Thyroid gland (tissue), 4 donors: ENCODE measurements at regions not wholly inside any gene's neighbourhood (a gene's known extent, or its start where the extent isn't known, plus 50 kb on each side); places are given as distances from the start of the nearest gene placed in this dataset.

Experiments used
- DNase-seq, 2 donors: peaks; one replicate each; pipeline ENCODE4 v3.0.0-alpha.2; 2019
- H3K27ac ChIP-seq, 3 donors: fragments of 200-600 bp; sonication (generic); 1 replicate in 2 of 3; 2 replicates in 1 of 3; pipeline ENCODE4 v1.5.1; 2016 to 2019; ENCODE audit warnings: mild to moderate bottlenecking in 1 of 3, moderate library complexity in 1 of 3
- H3K27me3 ChIP-seq: fragments of 200-600 bp; sonication (generic); one replicate; pipeline ENCODE4 v1.5.1; 2019
- H3K36me3 ChIP-seq, 2 donors: fragments of 200-600 bp; sonication (generic); one replicate each; pipeline ENCODE4 v1.5.1; 2016 to 2019
- H3K4me1 ChIP-seq, 2 donors: fragments of 200-600 bp; sonication (generic); one replicate each; pipeline ENCODE4 v1.5.1; 2017 to 2019
- H3K4me3 ChIP-seq, 3 donors: fragments of 200-600 bp; sonication (generic); replicated peaks in 1 of 3; 1 replicate in 2 of 3; 2 replicates in 1 of 3; pipeline ENCODE4 v1.5.1; 2016; ENCODE audit warnings: mild to moderate bottlenecking in 1 of 3
- H3K9me3 ChIP-seq: fragments of 200-600 bp; sonication (generic); one replicate; pipeline ENCODE4 v1.5.1; 2017
- POLR2A ChIP-seq, 2 donors: fragments of 450-650 bp; IDR thresholded peaks; one replicate each; pipeline ENCODE4 v1.6.1; 2017; ENCODE audit warnings: antibody characterized with exemption in 2 of 2, mild to moderate bottlenecking in 2 of 2, moderate library complexity in 1 of 2
- WGBS, 2 donors: methylation state at CpG; one replicate each; pipeline ENCODE4 v1.1.5; 2017; 5-methylcytosine and 5-hydroxymethylcytosine counted together
- intact Hi-C: fragments of 100-400 bp; cut with DNase I; formaldehyde crosslinking; loops from one replicate; pipeline ENCODE4 v1.15.1; 2023
- TF ChIP-seq, protein P1 (sequence below), 6 experiments: fragments of 200-600 bp in 3 of 6; fragments of 450-650 bp in 3 of 6; sonication (generic) in 3 of 6; IDR thresholded peaks; one replicate each; pipeline ENCODE4 v1.5.1; 2016 to 2019; ENCODE audit warnings: antibody characterized with exemption in 6 of 6, mild to moderate bottlenecking in 2 of 6, inconsistent platforms in 1 of 6, moderate library complexity in 1 of 6

GRCh38 chr4:66204534-66205247, 534.4 kb upstream of the EPHA5 start:
- H3K4me1 ChIP-seq, result no peaks in the 10 kb centered on the region
- H3K27ac ChIP-seq, result no peak overlapping the region
- H3K9me3 ChIP-seq, result no peaks in the 10 kb centered on the region
- WGBS, 2 donors, result 39 to 52% methylated on average over 3 of the region's 3 CpGs
- no peak for DNase-seq
- no peak for TF ChIP-seq POLR2A (IDR thresholded peaks at IDR 0.05)
- TF ChIP-seq, protein P1, sequence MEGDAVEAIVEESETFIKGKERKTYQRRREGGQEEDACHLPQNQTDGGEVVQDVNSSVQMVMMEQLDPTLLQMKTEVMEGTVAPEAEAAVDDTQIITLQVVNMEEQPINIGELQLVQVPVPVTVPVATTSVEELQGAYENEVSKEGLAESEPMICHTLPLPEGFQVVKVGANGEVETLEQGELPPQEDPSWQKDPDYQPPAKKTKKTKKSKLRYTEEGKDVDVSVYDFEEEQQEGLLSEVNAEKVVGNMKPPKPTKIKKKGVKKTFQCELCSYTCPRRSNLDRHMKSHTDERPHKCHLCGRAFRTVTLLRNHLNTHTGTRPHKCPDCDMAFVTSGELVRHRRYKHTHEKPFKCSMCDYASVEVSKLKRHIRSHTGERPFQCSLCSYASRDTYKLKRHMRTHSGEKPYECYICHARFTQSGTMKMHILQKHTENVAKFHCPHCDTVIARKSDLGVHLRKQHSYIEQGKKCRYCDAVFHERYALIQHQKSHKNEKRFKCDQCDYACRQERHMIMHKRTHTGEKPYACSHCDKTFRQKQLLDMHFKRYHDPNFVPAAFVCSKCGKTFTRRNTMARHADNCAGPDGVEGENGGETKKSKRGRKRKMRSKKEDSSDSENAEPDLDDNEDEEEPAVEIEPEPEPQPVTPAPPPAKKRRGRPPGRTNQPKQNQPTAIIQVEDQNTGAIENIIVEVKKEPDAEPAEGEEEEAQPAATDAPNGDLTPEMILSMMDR (IDR thresholded peaks at IDR 0.05), result no peak
- intact Hi-C loops, result no loop called here
- H3K27me3 ChIP-seq, result no peaks in the 10 kb centered on the region
- no peaks in the 10 kb centered on the region for H3K36me3 ChIP-seq
- no peak overlapping the region for H3K4me3 ChIP-seq

DNA sequence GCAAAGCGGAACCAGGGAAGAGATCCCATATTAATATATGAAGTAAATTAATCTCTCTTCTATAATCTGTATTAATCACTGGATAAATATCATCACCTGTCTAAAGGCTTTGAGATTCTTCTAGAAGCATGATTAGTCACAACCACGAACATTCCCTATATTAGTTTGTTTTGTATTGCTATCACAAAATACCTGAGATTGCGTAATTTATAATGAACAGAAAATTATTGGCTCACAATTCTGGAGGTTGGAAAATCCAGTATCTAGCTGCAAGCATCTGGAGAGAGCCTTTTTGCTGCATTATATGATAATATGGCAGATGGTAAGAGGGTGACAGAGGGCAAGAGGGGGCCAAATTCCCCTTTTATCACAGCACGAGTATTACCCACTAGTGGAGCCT, 532.6 kb upstream of the EPHA5 start:
- 83 to 89% methylated on average over 4 of the region's 4 CpGs for WGBS, 2 donors
- intact Hi-C loops, result no loop called here

GRCh38 chr4:66197451-66197850, 527.2 kb upstream of the EPHA5 start:
- no peaks in the 10 kb centered on the region for H3K36me3 ChIP-seq
- intact Hi-C loops, result no loop called here
- H3K4me3 ChIP-seq, result no peak overlapping the region
- no peak overlapping the region for H3K27ac ChIP-seq
- H3K27me3 ChIP-seq, result no peaks in the 10 kb centered on the region
- TF ChIP-seq, protein P1 (IDR thresholded peaks at IDR 0.05), result no peak
- TF ChIP-seq POLR2A (IDR thresholded peaks at IDR 0.05), result no peak
- H3K4me1 ChIP-seq, result no peaks in the 10 kb centered on the region
- no peak for DNase-seq
- WGBS, 2 donors, result 26 to 42% methylated on average over 1 of the region's 1 CpG
- no peaks in the 10 kb centered on the region for H3K9me3 ChIP-seq

More for the DNA sequence above, 532.6 kb upstream of the EPHA5 start:
- no peaks in the 10 kb centered on the region for H3K36me3 ChIP-seq
- H3K27ac ChIP-seq, result no peak overlapping the region
- H3K9me3 ChIP-seq, result no peaks in the 10 kb centered on the region
- H3K4me1 ChIP-seq, result no peaks in the 10 kb centered on the region
- TF ChIP-seq, protein P1 (IDR thresholded peaks at IDR 0.05), result no peak
- no peak for TF ChIP-seq POLR2A (IDR thresholded peaks at IDR 0.05)
- no peak overlapping the region for H3K4me3 ChIP-seq
- H3K27me3 ChIP-seq, result no peaks in the 10 kb centered on the region
- DNase-seq, result no peak

DNA sequence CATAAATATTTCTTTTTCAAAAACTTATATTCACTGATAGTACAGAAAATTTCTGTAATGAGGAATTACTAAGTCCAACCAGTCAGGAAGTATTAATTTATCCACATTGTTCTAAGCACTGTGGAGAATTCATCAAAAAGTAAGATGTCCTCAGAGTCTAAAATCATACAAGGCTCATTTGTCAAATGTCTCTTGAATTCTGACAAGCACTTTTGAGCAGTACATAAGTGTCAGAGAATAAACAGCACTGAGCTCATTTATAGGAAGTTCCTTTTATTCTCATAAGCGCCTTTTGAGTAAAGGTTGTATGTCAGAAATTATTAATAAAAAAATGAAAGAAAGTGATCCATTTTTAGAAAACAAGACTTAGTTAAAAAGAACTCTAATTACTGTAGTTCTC, 523.2 kb upstream of the EPHA5 start:
- no peaks in the 10 kb centered on the region for H3K9me3 ChIP-seq
- H3K4me3 ChIP-seq, result no peak overlapping the region
- intact Hi-C loops, result no loop called here
- H3K27ac ChIP-seq, result no peak overlapping the region
- 87 to 88% methylated on average over 1 of the region's 1 CpG for WGBS, 2 donors
- TF ChIP-seq, protein P1 (IDR thresholded peaks at IDR 0.05), result no peak
- no peak for TF ChIP-seq POLR2A (IDR thresholded peaks at IDR 0.05)
- H3K36me3 ChIP-seq, result no peaks in the 10 kb centered on the region
- no peak for DNase-seq
- no peaks in the 10 kb centered on the region for H3K27me3 ChIP-seq
- H3K4me1 ChIP-seq, result no peaks in the 10 kb centered on the region

DNA sequence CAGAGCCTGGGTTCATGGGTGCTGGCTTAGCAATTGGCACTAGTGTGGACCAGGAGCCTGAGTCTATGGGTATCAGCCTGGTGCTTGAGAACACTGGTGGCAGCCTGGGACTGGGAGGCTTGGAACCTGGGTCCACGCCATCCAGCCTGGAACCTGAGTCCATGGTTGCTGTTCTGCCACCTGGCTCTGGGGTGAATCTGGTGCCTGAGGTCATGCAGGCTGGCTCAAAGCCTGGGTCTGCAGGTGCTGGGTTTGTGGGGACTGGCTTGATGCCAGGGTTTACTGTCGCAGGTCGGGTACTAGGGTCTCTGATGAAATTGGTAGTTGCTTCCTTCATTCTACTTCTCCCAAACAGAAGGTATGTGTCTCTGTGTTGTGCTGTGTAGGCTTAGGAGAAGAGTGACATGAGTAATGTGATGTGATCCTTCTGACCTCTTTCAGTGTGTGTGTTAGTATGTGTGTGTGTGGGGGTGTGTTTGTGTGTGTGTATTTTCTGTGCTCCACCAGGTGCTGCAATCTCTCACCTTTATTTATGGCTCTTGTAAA, 517.0 kb upstream of the EPHA5 start:
- 85 to 86% methylated on average over 3 of the region's 3 CpGs for WGBS, 2 donors
- TF ChIP-seq, protein P1 (IDR thresholded peaks at IDR 0.05), result no peak
- TF ChIP-seq POLR2A (IDR thresholded peaks at IDR 0.05), result no peak
- intact Hi-C loops, result no loop called here
- Histone ChIP-seq H3K36me3 (no peaks in the 10 kb centered on the region), H3K27me3 (no peaks in the 10 kb centered on the region), H3K27ac (no peak overlapping the region), H3K9me3 (no peaks in the 10 kb centered on the region), H3K4me1 (no peaks in the 10 kb centered on the region), H3K4me3 (no peak overlapping the region)
- DNase-seq, result no peak
